PC-9 (cell line): ENCODE measurements at regions not wholly inside any gene's neighbourhood (a gene's known extent, or its start where the extent isn't known, plus 50 kb on each side); places are given as distances from the start of the nearest gene placed in this dataset.

ENCODE experiments used
- BruUV-seq: library from RNA; stranded (reverse); fragments of 400-500 nt; replicated peaks from 2 replicates; lab custom pipeline; 2021; lab: Mats Ljungman, UMichigan
- CTCF ChIA-PET: fragments of 300-600 bp; sonication (Branson Sonifier 250); formaldehyde crosslinking; loops from one replicate; lab custom pipeline; 2022; ENCODE audit warnings: antibody characterized with exemption; lab: Charles Lee
- POLR2A ChIA-PET: fragments of 300-600 bp; sonication (Branson Sonifier 250); formaldehyde crosslinking; loops from one replicate; lab custom pipeline; 2022; ENCODE audit warnings: antibody characterized with exemption; ENCODE audit not compliant: unreplicated experiment; lab: Charles Lee
- DNase-seq, 2 experiments: peaks; one replicate each; pipeline versions ENCODE4 v3.0.0 to v3.0.0-alpha.2; 2015 to 2022; ENCODE audit warnings: mixed read lengths in 1 of 2
- H2AFZ ChIP-seq: fragments of 200-600 bp; sonication (generic); 2 replicates; pipeline ENCODE4 v1.8.1; 2017; ENCODE audit warnings: antibody characterized with exemption
- H3F3A ChIP-seq: fragments of 200-600 bp; sonication (generic); 2 replicates; pipeline ENCODE4 v1.8.1; 2017; ENCODE audit warnings: antibody characterized with exemption, mild to moderate bottlenecking, low read depth; ENCODE audit not compliant: insufficient read depth
- H3K27ac ChIP-seq: fragments of 200-600 bp; sonication (generic); 2 replicates; pipeline ENCODE4 v1.6.1; 2016; ENCODE audit warnings: mixed run types
- H3K27me3 ChIP-seq: fragments of 200-600 bp; sonication (generic); 2 replicates; pipeline ENCODE4 v1.6.1; 2016; ENCODE audit warnings: low read depth, mixed run types; ENCODE audit not compliant: insufficient read depth
- H3K36me3 ChIP-seq: fragments of 200-600 bp; sonication (generic); 2 replicates; pipeline ENCODE4 v1.6.1; 2016; ENCODE audit warnings: low read depth, mixed run types
- H3K4me1 ChIP-seq: fragments of 200-600 bp; sonication (generic); replicated peaks from 2 replicates; pipeline ENCODE4 v1.6.1; 2016; ENCODE audit warnings: mixed run types; ENCODE audit not compliant: insufficient read depth
- H3K4me2 ChIP-seq: fragments of 200-600 bp; sonication (generic); 2 replicates; pipeline ENCODE4 v1.6.1; 2017; ENCODE audit warnings: mixed run types
- H3K4me3 ChIP-seq: fragments of 200-600 bp; sonication (generic); 2 replicates; pipeline ENCODE4 v1.6.1; 2016; ENCODE audit warnings: mixed run types
- H3K79me2 ChIP-seq: fragments of 200-600 bp; sonication (generic); 2 replicates; pipeline ENCODE4 v1.6.1; 2017; ENCODE audit warnings: low read depth, mixed run types
- H3K9me2 ChIP-seq: fragments of 200-600 bp; sonication (generic); 2 replicates; pipeline ENCODE4 v1.8.1; 2017; ENCODE audit warnings: mild to moderate bottlenecking; ENCODE audit not compliant: insufficient read depth
- H3K9me3 ChIP-seq: fragments of 200-600 bp; sonication (generic); 2 replicates; pipeline ENCODE4 v1.8.1; 2016; ENCODE audit warnings: low read depth; ENCODE audit not compliant: insufficient read depth
- H4K20me1 ChIP-seq: fragments of 200-600 bp; sonication (generic); 2 replicates; pipeline ENCODE4 v1.8.1; 2017; ENCODE audit not compliant: insufficient read depth
- EZH2 ChIP-seq: fragments of 200-600 bp; sonication (generic); IDR thresholded peaks from 2 replicates; pipeline ENCODE4 v1.8.0; 2017; ENCODE audit warnings: antibody characterized with exemption, low read depth
- intact Hi-C: fragments of 100-400 bp; cut with micrococcal nuclease; formaldehyde crosslinking; loops from one replicate; pipeline ENCODE4 v1.10.0; 2022; ENCODE audit not compliant: unreplicated experiment
- TF ChIP-seq, protein P1 (sequence below): fragments of 200-600 bp; sonication (generic); conservative IDR thresholded peaks from 2 replicates; pipeline ENCODE4 v1.6.1; 2017; ENCODE audit warnings: mixed run types, antibody characterized with exemption, mild to moderate bottlenecking, moderate library complexity

DNA sequence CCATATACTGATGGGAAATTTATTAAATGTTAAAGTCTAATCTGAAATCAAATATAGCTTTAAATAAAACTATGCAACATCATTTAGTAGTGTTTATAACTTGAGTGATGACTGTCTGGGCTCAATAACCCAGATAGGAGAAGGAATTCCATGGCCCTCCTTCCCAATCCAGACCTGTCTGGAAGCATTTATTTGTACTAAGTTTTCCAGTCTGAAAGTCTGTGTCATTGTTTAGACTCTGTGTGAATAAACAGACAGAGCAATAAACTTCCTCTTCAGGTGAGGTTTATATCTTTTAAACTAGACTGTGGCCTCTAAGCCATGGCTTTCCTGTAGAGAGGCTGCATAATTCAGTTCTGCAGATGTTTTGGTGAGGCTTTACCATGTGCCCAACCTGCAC, 176.4 kb downstream of the SOX4 start:
- no peaks in the 10 kb centered on the region for H4K20me1 ChIP-seq
- H3K27ac ChIP-seq = no peak overlapping the region
- DNase-seq = no peak
- ChIA-PET CTCF (no interaction called here), POLR2A (no interaction called here)
- no peaks in the 10 kb centered on the region for H3K36me3 ChIP-seq
- no TSS peak for BruUV-seq
- intact Hi-C loops = no loop called here
- H2AFZ ChIP-seq = no peak overlapping the region
- H3K4me2 ChIP-seq = no peak overlapping the region
- H3F3A ChIP-seq = no peaks in the 10 kb centered on the region
- H3K27me3 ChIP-seq = no peaks in the 10 kb centered on the region
- H3K4me1 ChIP-seq = peaks cover 34% of the 10 kb centered on the region
- H3K79me2 ChIP-seq = no peaks in the 10 kb centered on the region
- no peak for TF ChIP-seq EZH2
- TF ChIP-seq, protein P1, sequence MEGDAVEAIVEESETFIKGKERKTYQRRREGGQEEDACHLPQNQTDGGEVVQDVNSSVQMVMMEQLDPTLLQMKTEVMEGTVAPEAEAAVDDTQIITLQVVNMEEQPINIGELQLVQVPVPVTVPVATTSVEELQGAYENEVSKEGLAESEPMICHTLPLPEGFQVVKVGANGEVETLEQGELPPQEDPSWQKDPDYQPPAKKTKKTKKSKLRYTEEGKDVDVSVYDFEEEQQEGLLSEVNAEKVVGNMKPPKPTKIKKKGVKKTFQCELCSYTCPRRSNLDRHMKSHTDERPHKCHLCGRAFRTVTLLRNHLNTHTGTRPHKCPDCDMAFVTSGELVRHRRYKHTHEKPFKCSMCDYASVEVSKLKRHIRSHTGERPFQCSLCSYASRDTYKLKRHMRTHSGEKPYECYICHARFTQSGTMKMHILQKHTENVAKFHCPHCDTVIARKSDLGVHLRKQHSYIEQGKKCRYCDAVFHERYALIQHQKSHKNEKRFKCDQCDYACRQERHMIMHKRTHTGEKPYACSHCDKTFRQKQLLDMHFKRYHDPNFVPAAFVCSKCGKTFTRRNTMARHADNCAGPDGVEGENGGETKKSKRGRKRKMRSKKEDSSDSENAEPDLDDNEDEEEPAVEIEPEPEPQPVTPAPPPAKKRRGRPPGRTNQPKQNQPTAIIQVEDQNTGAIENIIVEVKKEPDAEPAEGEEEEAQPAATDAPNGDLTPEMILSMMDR = no peak
- H3K9me3 ChIP-seq = no peaks in the 10 kb centered on the region
- H3K4me3 ChIP-seq = no peak overlapping the region
- H3K9me2 ChIP-seq = no peaks in the 10 kb centered on the region

DNA sequence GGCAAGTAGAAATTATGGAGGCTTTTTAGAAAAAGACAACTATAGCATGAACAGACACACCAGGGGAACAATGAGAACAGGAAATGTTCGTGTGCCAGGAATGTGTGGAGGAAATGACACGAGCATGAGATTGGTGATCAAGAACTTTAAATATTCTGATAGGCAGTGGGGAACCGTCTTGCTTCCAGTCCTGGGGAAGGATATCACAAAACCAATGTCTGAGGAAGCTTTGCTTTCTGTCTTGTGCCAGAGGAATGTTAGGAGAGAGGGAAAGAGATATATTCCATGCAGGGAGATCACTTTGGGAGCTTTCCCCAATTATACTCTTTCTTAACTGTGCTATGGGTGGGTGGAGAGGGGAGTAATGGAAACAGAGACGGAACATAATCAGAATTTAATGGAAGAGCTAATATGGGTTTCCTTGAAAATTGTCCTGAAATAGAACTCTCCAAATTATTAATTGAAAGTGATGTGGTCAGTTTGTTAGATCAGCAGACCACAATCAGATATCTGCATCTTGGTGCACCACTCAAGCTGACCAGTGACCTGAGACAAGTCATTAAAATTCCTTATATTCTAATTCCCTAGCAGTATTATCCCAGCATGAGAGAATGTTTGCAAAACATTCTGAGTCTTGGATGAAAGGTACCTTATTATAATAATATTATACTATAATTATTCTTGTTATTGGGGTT, 178.2 kb downstream of the SOX4 start:
- Histone ChIP-seq H3K4me2 (no peak overlapping the region), H3K4me1 (peaks cover 27% of the 10 kb centered on the region), H3K27me3 (no peaks in the 10 kb centered on the region), H3K4me3 (no peak overlapping the region), H3F3A (no peaks in the 10 kb centered on the region), H3K36me3 (no peaks in the 10 kb centered on the region), H3K9me2 (no peaks in the 10 kb centered on the region), H3K79me2 (no peaks in the 10 kb centered on the region), H2AFZ (no peak overlapping the region), H3K9me3 (no peaks in the 10 kb centered on the region), H4K20me1 (no peaks in the 10 kb centered on the region), H3K27ac (no peak overlapping the region)
- TF ChIP-seq, protein P1 = no peak
- no peak for TF ChIP-seq EZH2
- DNase-seq = no peak
- BruUV-seq = no TSS peak
- CTCF ChIA-PET = interaction anchor here (0.5 kb wide), 1 partner anchor 178 kb away, joined by 3 read pairs; the partner anchor contains the start of gene SOX4
- POLR2A ChIA-PET = interaction anchor here (0.6 kb wide), 1 partner anchor 40 kb away, joined by 3 read pairs; no protein-coding TSS in a partner anchor
- intact Hi-C loops = no loop called here

DNA sequence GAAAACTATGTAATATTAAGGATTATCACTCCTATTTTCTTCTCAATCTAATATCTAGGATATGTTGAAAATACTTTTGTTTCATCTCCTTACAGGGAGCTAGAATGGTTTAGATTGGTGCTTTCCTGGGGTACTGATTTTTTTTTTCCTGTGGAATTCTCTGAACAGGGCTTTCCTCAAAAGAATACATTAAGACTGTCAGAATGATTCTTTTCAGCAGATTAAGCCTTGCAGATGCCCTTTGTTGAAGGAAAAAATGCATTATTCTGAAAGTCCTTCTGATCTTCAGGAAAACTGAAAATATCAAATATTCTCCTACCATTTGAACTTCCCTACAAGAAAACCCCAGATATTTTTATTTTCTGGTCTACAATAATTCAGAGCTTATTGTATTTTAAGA, 178.9 kb downstream of the SOX4 start:
- BruUV-seq = no TSS peak
- Histone ChIP-seq H3K4me3 (no peak overlapping the region), H2AFZ (no peak overlapping the region), H3K36me3 (no peaks in the 10 kb centered on the region), H3K9me2 (no peaks in the 10 kb centered on the region), H3F3A (no peaks in the 10 kb centered on the region), H3K27ac (no peak overlapping the region), H3K79me2 (no peaks in the 10 kb centered on the region), H3K9me3 (no peaks in the 10 kb centered on the region), H4K20me1 (no peaks in the 10 kb centered on the region), H3K4me2 (no peak overlapping the region), H3K27me3 (no peaks in the 10 kb centered on the region), H3K4me1 (peaks cover 26% of the 10 kb centered on the region)
- TF ChIP-seq, protein P1 = no peak
- TF ChIP-seq EZH2 = no peak
- DNase-seq = no peak
- ChIA-PET CTCF (no interaction called here), POLR2A (no interaction called here)
- intact Hi-C loops = no loop called here
